Skeletal muscle tissue (tissue), 3 donors: ENCODE measurements at regions not wholly inside any gene's neighbourhood (a gene's known extent, or its start where the extent isn't known, plus 50 kb on each side); places are given as distances from the start of the nearest gene placed in this dataset.

Experiments used
- H3K27ac ChIP-seq: one replicate; pipeline ENCODE4 v1.7.0; 2013; ENCODE audit warnings: mild to moderate bottlenecking, low read depth, low read length, inconsistent platforms
- H3K27me3 ChIP-seq, 3 donors: one replicate each; pipeline ENCODE4 v1.7.0; 2013; ENCODE audit warnings: low read length in 3 of 3; ENCODE audit not compliant: control insufficient read depth in 3 of 3, insufficient read depth in 3 of 3
- H3K36me3 ChIP-seq, 3 donors: one replicate each; pipeline ENCODE4 v1.7.0; 2013; ENCODE audit warnings: low read length in 3 of 3; ENCODE audit not compliant: control insufficient read depth in 3 of 3, insufficient read depth in 3 of 3
- H3K4me1 ChIP-seq, 3 donors: one replicate each; pipeline ENCODE4 v1.7.0; 2013; ENCODE audit warnings: low read length in 3 of 3, mild to moderate bottlenecking in 3 of 3; ENCODE audit not compliant: control insufficient read depth in 3 of 3, insufficient read depth in 3 of 3
- H3K4me3 ChIP-seq, 3 donors: one replicate each; pipeline ENCODE4 v1.7.0; 2013; ENCODE audit warnings: low read length in 3 of 3
- H3K9ac ChIP-seq, 3 donors: one replicate each; pipeline ENCODE4 v1.7.0; 2013; ENCODE audit warnings: low read length in 3 of 3, mild to moderate bottlenecking in 3 of 3, moderate library complexity in 2 of 3, low read depth in 1 of 3
- H3K9me3 ChIP-seq, 3 donors: one replicate each; pipeline ENCODE4 v1.7.0; 2013; ENCODE audit warnings: low read length in 3 of 3; ENCODE audit not compliant: control insufficient read depth in 3 of 3
- donor health status: Osteomylitis.

DNA sequence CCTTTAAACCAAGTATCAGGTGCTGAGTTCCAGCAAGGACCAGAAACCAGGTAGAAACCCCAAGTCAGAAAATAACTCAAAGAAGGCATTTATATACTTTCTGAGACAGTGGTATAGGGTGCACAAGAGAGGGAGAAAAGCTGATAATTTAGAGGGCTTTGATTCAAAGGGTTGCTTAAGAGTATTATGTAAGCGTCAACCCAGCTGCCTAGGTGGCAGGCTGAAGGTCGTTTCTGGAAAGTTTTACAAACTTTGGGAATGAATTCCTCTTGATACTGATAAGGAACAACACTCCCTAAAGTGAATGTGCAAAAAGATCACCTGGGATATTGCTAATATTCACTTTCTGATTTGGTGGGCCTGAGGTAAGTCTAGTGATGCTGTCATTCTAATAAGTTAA lies 800.7 kb downstream of the MAFB start:
- Histone ChIP-seq H3K36me3 (no peaks in the 10 kb centered on the region), H3K4me3 (no peak overlapping the region), H3K9ac (no peak overlapping the region), H3K4me1 (peaks cover 0 to 4% (median 0%) of the 10 kb centered on the region in 3 donors), H3K27me3 (no peaks in the 10 kb centered on the region), H3K9me3 (no peaks in the 10 kb centered on the region), H3K27ac (no peak overlapping the region)

DNA sequence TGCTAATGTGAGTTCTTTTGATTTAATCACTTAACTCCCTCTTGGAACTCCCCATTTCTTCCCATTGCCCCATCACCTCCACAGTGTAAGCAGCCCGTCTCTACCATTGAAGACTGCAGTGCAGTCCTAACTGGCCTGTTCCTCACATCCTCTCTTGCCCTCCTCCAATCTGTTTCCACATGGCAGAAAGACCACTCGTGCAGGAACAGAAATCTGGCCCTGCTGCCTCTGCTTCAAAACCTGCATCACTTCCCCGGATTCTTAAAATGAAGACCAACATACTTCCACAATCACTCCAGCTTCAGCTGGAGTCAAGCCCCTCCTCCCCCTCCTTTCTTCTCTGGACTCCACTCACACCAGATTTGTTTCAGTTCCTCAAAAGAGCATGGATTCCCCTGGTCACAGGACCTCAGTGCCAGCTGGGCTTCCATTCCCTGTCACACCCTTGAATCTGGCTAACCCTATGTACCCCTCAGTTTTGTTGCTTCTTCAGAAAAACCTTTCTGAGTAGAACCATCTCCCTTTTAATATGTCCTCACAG lies 802.3 kb downstream of the MAFB start:
- Histone ChIP-seq H3K9me3 (peaks cover 0 to 2% (median 0%) of the 10 kb centered on the region in 3 donors), H3K36me3 (no peaks in the 10 kb centered on the region), H3K4me1 (peaks cover 0 to 4% (median 0%) of the 10 kb centered on the region in 3 donors), H3K27ac (peak overlapping the region; percentile 25), H3K4me3 (no peak overlapping the region), H3K9ac (no peak overlapping the region), H3K27me3 (no peaks in the 10 kb centered on the region)

DNA sequence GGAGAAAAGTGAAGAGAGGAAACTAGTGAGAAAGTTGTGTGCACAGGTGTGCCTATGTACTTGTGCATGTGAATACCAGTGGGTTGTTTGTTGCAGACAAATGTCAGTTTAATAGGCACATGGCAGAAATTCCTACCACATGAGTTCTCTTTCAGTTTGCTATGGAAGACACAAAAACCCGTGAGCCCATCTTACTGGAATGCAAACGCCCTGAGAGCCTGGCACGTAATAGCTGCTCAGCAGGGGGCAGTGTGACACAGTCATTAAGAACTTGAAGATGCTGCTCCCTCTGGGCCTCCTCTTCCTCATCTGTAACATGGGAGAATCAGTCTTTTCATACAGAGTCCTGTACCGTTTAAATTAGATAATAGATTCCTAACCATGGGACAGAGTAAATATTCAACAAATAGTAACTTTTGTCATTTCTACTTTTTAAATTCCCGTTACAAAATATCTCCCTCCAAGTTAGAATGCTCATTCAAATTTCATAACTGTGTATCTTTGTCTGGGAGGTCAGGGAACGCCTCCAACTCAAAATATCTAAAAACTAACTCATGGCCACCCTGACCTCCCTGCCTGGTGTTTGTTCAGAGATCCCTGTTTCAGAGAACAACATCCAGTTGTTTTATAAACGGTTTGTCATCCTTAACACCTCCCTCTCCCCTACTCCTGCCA lies 802.9 kb downstream of the MAFB start:
- peak overlapping the region; percentile 25 for H3K27ac ChIP-seq
- no peaks in the 10 kb centered on the region for H3K27me3 ChIP-seq
- H3K9me3 ChIP-seq: peaks cover 0 to 2% (median 0%) of the 10 kb centered on the region in 3 donors
- peaks cover 0 to 4% (median 0%) of the 10 kb centered on the region in 3 donors for H3K4me1 ChIP-seq
- no peak overlapping the region for H3K4me3 ChIP-seq
- H3K36me3 ChIP-seq: no peaks in the 10 kb centered on the region
- no peak overlapping the region for H3K9ac ChIP-seq

DNA sequence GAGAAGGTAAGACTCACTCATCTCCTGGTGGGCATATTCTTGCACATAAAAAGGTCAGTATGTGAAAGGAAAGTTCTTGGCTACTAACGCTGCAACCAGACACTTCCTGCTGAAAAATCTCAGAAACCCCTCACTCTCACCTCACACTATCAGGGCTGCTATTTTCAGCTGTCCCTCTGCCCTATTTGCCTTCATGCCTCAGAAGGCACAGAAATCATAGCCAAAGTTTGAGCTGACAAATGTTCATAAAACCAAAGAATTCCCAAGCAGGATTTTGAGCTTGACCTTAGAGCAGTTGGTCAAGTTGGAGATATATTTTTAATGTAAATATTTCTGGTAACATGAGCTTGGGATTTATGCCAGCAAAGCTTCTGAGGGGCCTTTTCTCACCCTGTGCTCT lies 806.2 kb downstream of the MAFB start:
- H3K4me3 ChIP-seq: no peak overlapping the region
- H3K9ac ChIP-seq: no peak overlapping the region
- no peaks in the 10 kb centered on the region for H3K27me3 ChIP-seq

DNA sequence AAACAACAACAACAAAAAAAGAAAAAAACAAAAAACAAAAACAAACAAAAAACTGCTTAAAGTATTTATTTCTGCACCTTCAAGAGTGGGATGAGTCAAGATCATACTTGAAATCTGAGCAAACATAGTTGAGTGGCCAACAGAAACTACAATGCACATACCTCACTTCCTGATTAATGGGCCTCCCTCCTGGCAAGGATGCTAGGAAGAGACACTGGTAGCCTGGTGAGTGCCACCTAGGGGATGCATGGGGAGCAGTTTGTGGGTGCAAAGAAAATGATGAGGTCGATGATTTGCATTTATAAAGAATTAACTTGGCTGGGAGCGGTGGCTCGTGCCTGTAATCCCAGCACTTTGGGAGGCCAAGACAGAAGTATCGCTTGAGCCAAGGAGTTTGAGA lies 808.1 kb downstream of the MAFB start:
- H3K27me3 ChIP-seq: peaks cover 0 to under 1% (median 0%) of the 10 kb centered on the region in 3 donors
- no peak overlapping the region for H3K4me3 ChIP-seq
- no peak overlapping the region for H3K9ac ChIP-seq
- H3K9me3 ChIP-seq: peaks cover 0 to 2% (median 0%) of the 10 kb centered on the region in 3 donors
- no peak overlapping the region for H3K27ac ChIP-seq
- peaks cover 8 to 23% (median 9%) of the 10 kb centered on the region in 3 donors for H3K4me1 ChIP-seq
- H3K36me3 ChIP-seq: no peaks in the 10 kb centered on the region

More for the DNA sequence above, 806.2 kb downstream of the MAFB start:
- no peak overlapping the region for H3K27ac ChIP-seq
- H3K9me3 ChIP-seq: peaks cover 0 to 2% (median 0%) of the 10 kb centered on the region in 3 donors
- no peaks in the 10 kb centered on the region for H3K36me3 ChIP-seq
- peaks cover 5 to 15% (median 10%) of the 10 kb centered on the region in 3 donors for H3K4me1 ChIP-seq

DNA sequence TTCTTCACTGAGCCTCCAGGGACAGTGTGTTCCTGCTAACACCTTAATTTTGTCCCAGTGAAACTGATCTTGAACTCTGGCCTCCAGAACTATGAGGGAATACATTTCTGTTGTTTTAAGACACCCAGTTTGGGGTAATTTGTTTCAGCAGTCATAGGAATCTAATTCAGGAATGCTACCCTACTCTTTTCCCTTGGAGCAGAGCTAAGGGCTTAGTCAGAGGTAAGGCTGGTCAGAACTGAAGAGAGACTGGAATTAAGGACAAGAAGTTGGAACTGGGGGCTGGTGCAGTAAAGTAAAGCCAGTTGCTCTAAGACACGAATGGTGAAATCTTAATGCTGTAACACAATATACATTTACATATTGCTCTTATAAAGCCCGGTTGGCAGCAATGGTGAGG lies 809.7 kb downstream of the MAFB start:
- peaks cover 8 to 23% (median 9%) of the 10 kb centered on the region in 3 donors for H3K4me1 ChIP-seq
- no peak overlapping the region for H3K27ac ChIP-seq
- no peak overlapping the region for H3K4me3 ChIP-seq
- peaks cover 0 to 2% (median 0%) of the 10 kb centered on the region in 3 donors for H3K9me3 ChIP-seq
- H3K27me3 ChIP-seq: peaks cover 0 to 3% (median 0%) of the 10 kb centered on the region in 3 donors
- no peaks in the 10 kb centered on the region for H3K36me3 ChIP-seq
- no peak overlapping the region for H3K9ac ChIP-seq

DNA sequence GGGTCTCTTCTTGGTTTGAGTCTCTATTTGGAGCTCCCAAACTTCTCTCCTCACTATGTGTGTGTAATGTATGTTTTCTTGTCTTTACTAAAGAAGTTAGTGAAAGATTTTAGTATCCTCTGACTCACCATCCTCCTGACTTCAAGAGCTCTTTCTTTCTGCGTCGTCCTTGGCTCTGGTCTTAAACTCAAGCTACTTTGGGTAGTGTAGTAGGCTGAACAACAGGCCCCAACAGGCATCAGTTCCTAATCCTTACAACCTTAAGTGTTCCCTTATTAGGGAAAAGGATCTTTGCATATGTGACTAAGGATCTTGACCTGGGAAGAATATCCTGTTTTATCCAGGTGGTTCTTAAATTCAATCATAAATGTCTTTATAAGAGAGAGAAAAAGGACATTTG lies 810.2 kb downstream of the MAFB start:
- peaks cover 8 to 25% (median 9%) of the 10 kb centered on the region in 3 donors for H3K4me1 ChIP-seq
- H3K9ac ChIP-seq: no peak overlapping the region
- H3K27me3 ChIP-seq: peaks cover 0 to 3% (median 0%) of the 10 kb centered on the region in 3 donors
- no peak overlapping the region for H3K27ac ChIP-seq
- H3K9me3 ChIP-seq: peaks cover 0 to 2% (median 0%) of the 10 kb centered on the region in 3 donors
- H3K36me3 ChIP-seq: no peaks in the 10 kb centered on the region
- no peak overlapping the region for H3K4me3 ChIP-seq

DNA sequence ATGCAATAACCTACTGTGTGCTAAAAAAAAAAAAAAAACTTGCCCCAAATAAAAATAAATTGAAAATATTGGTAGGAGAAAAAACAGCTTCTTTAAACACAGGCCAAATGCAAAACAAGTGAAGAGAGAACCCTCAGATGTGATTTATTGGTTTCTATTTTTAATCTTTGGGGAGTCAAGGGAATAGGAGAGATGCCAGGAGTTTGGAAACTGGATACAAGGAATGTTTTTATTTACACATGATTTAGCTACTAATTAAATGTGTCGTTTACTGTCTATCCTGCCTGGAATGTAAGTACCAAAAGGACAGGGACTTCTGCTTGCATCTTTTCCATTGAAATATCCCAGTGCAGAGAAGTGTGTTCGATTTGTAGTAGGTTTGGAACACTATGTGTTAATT lies 810.7 kb downstream of the MAFB start:
- Histone ChIP-seq H3K9me3 (peaks cover 0 to 2% (median 0%) of the 10 kb centered on the region in 3 donors), H3K4me1 (peaks cover 8 to 27% (median 9%) of the 10 kb centered on the region in 3 donors), H3K4me3 (no peak overlapping the region), H3K27me3 (peaks cover 0 to 3% (median 0%) of the 10 kb centered on the region in 3 donors), H3K36me3 (no peaks in the 10 kb centered on the region), H3K27ac (no peak overlapping the region), H3K9ac (no peak overlapping the region)

DNA sequence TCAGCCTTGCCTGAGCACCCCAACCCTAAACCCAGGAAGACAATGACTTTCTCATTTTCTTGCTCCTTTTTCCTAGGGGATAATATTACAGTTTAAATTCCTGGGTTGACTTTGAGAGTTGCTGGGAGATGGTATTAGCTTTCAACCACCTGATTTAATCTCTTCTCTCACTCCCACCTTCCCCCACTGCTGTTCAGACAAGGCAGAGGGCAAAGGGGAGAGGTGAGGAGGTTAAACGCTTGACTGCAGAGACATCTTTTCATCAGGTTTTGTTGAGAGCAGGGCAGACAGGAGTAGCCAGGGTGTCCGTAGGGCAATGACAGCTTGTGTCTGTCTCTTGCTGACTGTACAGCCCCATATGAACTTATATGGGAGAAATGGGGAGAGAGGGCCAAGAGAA lies 811.2 kb downstream of the MAFB start:
- H3K9ac ChIP-seq: no peak overlapping the region

DNA sequence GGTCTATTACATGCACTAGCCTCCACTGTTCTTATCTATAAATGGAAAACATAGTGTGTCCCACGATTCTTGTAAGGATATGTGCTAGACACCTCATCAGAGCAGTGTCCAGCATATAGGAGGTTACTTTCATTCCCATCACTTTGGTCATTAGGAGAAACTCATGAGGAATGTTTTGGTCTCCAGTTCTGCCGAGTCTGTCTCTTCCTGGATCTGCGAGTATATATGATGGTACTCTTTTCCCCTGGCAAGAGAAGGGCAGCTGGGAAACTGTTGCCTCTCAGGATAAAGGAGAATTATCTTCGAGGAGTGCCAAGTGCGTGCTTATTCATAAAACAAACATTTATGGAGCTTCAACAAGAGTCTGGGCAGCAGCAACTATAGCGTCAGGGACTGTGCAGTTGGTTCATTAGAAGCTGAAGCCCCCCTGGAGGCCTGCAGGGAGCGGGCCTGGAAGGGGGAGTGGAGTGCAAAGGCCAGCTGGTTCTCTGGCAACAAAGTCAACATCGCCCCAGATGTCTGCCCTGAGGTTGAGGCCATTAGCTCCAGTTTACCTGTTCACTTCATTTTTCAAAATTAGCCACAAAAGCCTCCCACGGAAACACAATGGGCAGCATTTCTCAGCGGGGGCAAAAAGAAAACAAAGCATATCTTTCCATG lies 811.9 kb downstream of the MAFB start:
- Histone ChIP-seq H3K9me3 (peaks cover 0 to 1% (median 0%) of the 10 kb centered on the region in 3 donors), H3K27me3 (peaks cover 0 to 3% (median 0%) of the 10 kb centered on the region in 3 donors), H3K27ac (no peak overlapping the region), H3K36me3 (no peaks in the 10 kb centered on the region), H3K4me3 (no peak overlapping the region), H3K4me1 (peaks cover 8 to 27% (median 9%) of the 10 kb centered on the region in 3 donors), H3K9ac (no peak overlapping the region)

More for the DNA sequence above, 811.2 kb downstream of the MAFB start:
- Histone ChIP-seq H3K27ac (no peak overlapping the region), H3K9me3 (peaks cover 0 to 2% (median 0%) of the 10 kb centered on the region in 3 donors), H3K4me3 (no peak overlapping the region), H3K4me1 (peaks cover 8 to 27% (median 9%) of the 10 kb centered on the region in 3 donors), H3K36me3 (no peaks in the 10 kb centered on the region), H3K27me3 (peaks cover 0 to 3% (median 0%) of the 10 kb centered on the region in 3 donors)
